ENCODE measurements at regions not wholly inside any gene's neighbourhood (a gene's known extent, or its start where the extent isn't known, plus 50 kb on each side); places are given as distances from the start of the nearest gene placed in this dataset.

DNA sequence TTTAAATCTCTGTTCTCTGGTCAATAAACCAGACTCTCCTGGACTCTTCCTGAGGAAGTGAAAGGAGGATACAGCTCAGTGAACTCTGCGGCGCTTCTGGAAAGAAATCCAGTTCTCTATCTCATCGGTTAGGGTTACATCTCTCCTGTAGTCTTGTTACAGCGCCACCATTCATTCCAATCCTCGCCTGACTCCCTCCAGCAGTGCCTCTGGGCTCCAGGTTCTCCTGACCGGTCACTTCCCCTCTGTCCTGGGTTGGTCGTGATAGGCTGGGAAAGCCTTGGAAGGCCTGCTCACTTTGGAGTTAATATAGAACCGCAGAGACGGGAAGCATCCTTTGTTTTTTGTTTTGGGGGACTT, 97.0 kb upstream of the STOX2 start:
- no peaks in the 10 kb centered on the region for H3K27me3 ChIP-seq (ENCODE audit: insufficient read depth, low read length)
- no peaks in the 10 kb centered on the region for H3K9me3 ChIP-seq (ENCODE audit: insufficient read depth, low read depth, low read length)
- H4K20me1 ChIP-seq (ENCODE audit: insufficient read depth, low read length) = no peaks in the 10 kb centered on the region
- no peaks in the 10 kb centered on the region for H3K79me2 ChIP-seq (ENCODE audit: insufficient read depth, low read length)
- H2AFZ ChIP-seq (ENCODE audit: low read depth, low read length) = no peak overlapping the region
- no peak for TF ChIP-seq EZH2 (IDR thresholded peaks at IDR 0.05; ENCODE audit: insufficient read depth, low read length)
- TF ChIP-seq, protein P1, sequence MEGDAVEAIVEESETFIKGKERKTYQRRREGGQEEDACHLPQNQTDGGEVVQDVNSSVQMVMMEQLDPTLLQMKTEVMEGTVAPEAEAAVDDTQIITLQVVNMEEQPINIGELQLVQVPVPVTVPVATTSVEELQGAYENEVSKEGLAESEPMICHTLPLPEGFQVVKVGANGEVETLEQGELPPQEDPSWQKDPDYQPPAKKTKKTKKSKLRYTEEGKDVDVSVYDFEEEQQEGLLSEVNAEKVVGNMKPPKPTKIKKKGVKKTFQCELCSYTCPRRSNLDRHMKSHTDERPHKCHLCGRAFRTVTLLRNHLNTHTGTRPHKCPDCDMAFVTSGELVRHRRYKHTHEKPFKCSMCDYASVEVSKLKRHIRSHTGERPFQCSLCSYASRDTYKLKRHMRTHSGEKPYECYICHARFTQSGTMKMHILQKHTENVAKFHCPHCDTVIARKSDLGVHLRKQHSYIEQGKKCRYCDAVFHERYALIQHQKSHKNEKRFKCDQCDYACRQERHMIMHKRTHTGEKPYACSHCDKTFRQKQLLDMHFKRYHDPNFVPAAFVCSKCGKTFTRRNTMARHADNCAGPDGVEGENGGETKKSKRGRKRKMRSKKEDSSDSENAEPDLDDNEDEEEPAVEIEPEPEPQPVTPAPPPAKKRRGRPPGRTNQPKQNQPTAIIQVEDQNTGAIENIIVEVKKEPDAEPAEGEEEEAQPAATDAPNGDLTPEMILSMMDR (IDR thresholded peaks at IDR 0.05; ENCODE audit: insufficient read depth, low read depth, low read length) = no peak
- no peak overlapping the region for H3K27ac Mint-ChIP-seq (ENCODE audit: unreplicated experiment)
- FAIRE-seq = no peak
- H3K4me1 Mint-ChIP-seq (ENCODE audit: low read depth, unreplicated experiment) = no peaks in the 10 kb centered on the region
- no peak overlapping the region for H3K9ac ChIP-seq (ENCODE audit: low read length)
- H3K36me3 ChIP-seq (ENCODE audit: insufficient read depth, low read length) = no peaks in the 10 kb centered on the region
- no peak overlapping the region for H3K27ac ChIP-seq (ENCODE audit: low read depth, low read length)
- no peak overlapping the region for H3K4me3 ChIP-seq (ENCODE audit: insufficient read depth, low read depth, low read length)
- DNase-seq (ENCODE audit: low read depth) = no peak
- no peak overlapping the region for H3K4me3 Mint-ChIP-seq (ENCODE audit: unreplicated experiment)
- H3K9me3 Mint-ChIP-seq (ENCODE audit: unreplicated experiment) = no peaks in the 10 kb centered on the region
- H3K27me3 Mint-ChIP-seq (ENCODE audit: low read depth, unreplicated experiment) = peaks cover 11% of the 10 kb centered on the region
- H3K4me1 ChIP-seq (ENCODE audit: insufficient read depth, low read length) = no peaks in the 10 kb centered on the region
- no peak overlapping the region for H3K4me2 ChIP-seq (ENCODE audit: low read length)
- no peaks in the 10 kb centered on the region for H3K36me3 Mint-ChIP-seq (ENCODE audit: low read depth, unreplicated experiment)

DNA sequence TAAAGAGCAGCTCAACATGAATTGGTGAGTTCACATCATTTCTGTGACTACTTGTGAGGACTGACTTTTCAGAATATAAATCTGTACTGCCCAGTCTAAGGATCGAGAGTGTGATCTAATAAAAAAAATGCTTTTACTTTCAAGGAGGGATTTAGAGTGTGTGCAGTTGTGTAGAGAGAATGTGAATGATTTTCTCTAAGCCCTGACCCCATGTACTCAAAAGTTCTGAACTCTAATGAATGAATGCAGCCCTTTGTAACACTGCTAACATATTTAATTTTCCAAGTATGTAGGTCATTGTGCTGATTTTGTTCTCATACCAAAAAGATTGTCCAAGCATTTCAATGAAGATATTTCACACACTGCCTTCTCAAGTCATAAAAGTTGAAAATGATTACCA, 92.5 kb upstream of the STOX2 start:
- Mint-ChIP-seq H3K27me3 (ENCODE audit: low read depth, unreplicated experiment) (no peaks in the 10 kb centered on the region), H3K27ac (ENCODE audit: unreplicated experiment) (no peak overlapping the region), H3K4me1 (ENCODE audit: low read depth, unreplicated experiment) (no peaks in the 10 kb centered on the region), H3K4me3 (ENCODE audit: unreplicated experiment) (no peak overlapping the region), H3K36me3 (ENCODE audit: low read depth, unreplicated experiment) (no peaks in the 10 kb centered on the region), H3K9me3 (ENCODE audit: unreplicated experiment) (peaks cover 4% of the 10 kb centered on the region)
- Histone ChIP-seq H3K36me3 (ENCODE audit: insufficient read depth, low read length) (no peaks in the 10 kb centered on the region), H3K9ac (ENCODE audit: low read length) (no peak overlapping the region), H3K4me2 (ENCODE audit: low read length) (no peak overlapping the region), H2AFZ (ENCODE audit: low read depth, low read length) (no peak overlapping the region), H4K20me1 (ENCODE audit: insufficient read depth, low read length) (no peaks in the 10 kb centered on the region), H3K4me1 (ENCODE audit: insufficient read depth, low read length) (no peaks in the 10 kb centered on the region), H3K4me3 (ENCODE audit: insufficient read depth, low read depth, low read length) (no peak overlapping the region), H3K79me2 (ENCODE audit: insufficient read depth, low read length) (no peaks in the 10 kb centered on the region), H3K27me3 (ENCODE audit: insufficient read depth, low read length) (no peaks in the 10 kb centered on the region), H3K27ac (ENCODE audit: low read depth, low read length) (no peak overlapping the region), H3K9me3 (ENCODE audit: insufficient read depth, low read depth, low read length) (no peaks in the 10 kb centered on the region)
- DNase-seq (ENCODE audit: low read depth) (no peak), FAIRE-seq (no peak)
- TF ChIP-seq, protein P1 (IDR thresholded peaks at IDR 0.05; ENCODE audit: insufficient read depth, low read depth, low read length) = no peak
- no peak for TF ChIP-seq EZH2 (IDR thresholded peaks at IDR 0.05; ENCODE audit: insufficient read depth, low read length)

DNA sequence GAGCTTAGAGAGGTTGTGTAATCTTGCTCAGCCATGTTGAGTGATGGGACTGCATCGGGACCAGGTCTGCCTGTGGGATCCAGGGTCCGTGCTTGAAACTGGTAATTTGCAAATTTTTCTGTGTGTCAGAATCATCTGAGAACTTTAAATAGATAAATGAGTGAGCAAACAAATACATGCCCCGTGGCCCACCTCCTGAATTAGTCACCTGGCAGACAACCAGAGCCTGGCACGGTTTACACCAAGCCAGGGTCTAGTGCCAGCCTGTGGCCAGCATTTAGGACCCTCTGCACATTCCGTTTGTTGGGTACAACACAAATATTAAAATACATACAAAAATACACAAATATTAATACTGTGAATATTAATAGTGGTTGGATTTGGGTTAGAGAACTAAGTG, 90.6 kb upstream of the STOX2 start:
- H3K4me2 ChIP-seq (ENCODE audit: low read length) = no peak overlapping the region
- H3K27ac ChIP-seq (ENCODE audit: low read depth, low read length) = no peak overlapping the region
- no peaks in the 10 kb centered on the region for H3K27me3 Mint-ChIP-seq (ENCODE audit: low read depth, unreplicated experiment)
- no peak overlapping the region for H3K27ac Mint-ChIP-seq (ENCODE audit: unreplicated experiment)
- no peaks in the 10 kb centered on the region for H3K4me1 Mint-ChIP-seq (ENCODE audit: low read depth, unreplicated experiment)
- H3K79me2 ChIP-seq (ENCODE audit: insufficient read depth, low read length) = no peaks in the 10 kb centered on the region
- no peaks in the 10 kb centered on the region for H3K36me3 Mint-ChIP-seq (ENCODE audit: low read depth, unreplicated experiment)
- H3K4me3 ChIP-seq (ENCODE audit: insufficient read depth, low read depth, low read length) = no peak overlapping the region
- no peak overlapping the region for H2AFZ ChIP-seq (ENCODE audit: low read depth, low read length)
- no peaks in the 10 kb centered on the region for H4K20me1 ChIP-seq (ENCODE audit: insufficient read depth, low read length)
- TF ChIP-seq, protein P1 (IDR thresholded peaks at IDR 0.05; ENCODE audit: insufficient read depth, low read depth, low read length) = no peak
- no peak for TF ChIP-seq EZH2 (IDR thresholded peaks at IDR 0.05; ENCODE audit: insufficient read depth, low read length)
- no peaks in the 10 kb centered on the region for H3K9me3 ChIP-seq (ENCODE audit: insufficient read depth, low read depth, low read length)
- H3K27me3 ChIP-seq (ENCODE audit: insufficient read depth, low read length) = no peaks in the 10 kb centered on the region
- no peaks in the 10 kb centered on the region for H3K36me3 ChIP-seq (ENCODE audit: insufficient read depth, low read length)
- H3K4me1 ChIP-seq (ENCODE audit: insufficient read depth, low read length) = no peaks in the 10 kb centered on the region
- FAIRE-seq (no peak), DNase-seq (ENCODE audit: low read depth) (no peak)
- H3K9ac ChIP-seq (ENCODE audit: low read length) = no peak overlapping the region
- H3K4me3 Mint-ChIP-seq (ENCODE audit: unreplicated experiment) = no peak overlapping the region
- H3K9me3 Mint-ChIP-seq (ENCODE audit: unreplicated experiment) = peaks cover 4% of the 10 kb centered on the region
